ENCODE measurements at regions not wholly inside any gene's neighbourhood (a gene's known extent, or its start where the extent isn't known, plus 50 kb on each side); places are given as distances from the start of the nearest gene placed in this dataset.

GRCh38 chr7:132666774-132667172, 90.5 kb upstream of the PLXNA4 start:
- no peak for TF ChIP-seq POLR2AphosphoS5 (IDR thresholded peaks at IDR 0.05; ENCODE audit: low read depth, low read length)
- TF ChIP-seq RAD21 (IDR thresholded peaks at IDR 0.05; ENCODE audit: low read depth) = no peak
- TF ChIP-seq, protein P1, sequence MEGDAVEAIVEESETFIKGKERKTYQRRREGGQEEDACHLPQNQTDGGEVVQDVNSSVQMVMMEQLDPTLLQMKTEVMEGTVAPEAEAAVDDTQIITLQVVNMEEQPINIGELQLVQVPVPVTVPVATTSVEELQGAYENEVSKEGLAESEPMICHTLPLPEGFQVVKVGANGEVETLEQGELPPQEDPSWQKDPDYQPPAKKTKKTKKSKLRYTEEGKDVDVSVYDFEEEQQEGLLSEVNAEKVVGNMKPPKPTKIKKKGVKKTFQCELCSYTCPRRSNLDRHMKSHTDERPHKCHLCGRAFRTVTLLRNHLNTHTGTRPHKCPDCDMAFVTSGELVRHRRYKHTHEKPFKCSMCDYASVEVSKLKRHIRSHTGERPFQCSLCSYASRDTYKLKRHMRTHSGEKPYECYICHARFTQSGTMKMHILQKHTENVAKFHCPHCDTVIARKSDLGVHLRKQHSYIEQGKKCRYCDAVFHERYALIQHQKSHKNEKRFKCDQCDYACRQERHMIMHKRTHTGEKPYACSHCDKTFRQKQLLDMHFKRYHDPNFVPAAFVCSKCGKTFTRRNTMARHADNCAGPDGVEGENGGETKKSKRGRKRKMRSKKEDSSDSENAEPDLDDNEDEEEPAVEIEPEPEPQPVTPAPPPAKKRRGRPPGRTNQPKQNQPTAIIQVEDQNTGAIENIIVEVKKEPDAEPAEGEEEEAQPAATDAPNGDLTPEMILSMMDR (IDR thresholded peaks at IDR 0.05 in 2 of 3, conservative IDR thresholded peaks at IDR 0.05 in 1 of 3; ENCODE audit: borderline replicate concordance in 1 of 3, insufficient read depth in 1 of 3, low read depth in 2 of 3, low read length in 2 of 3) = no peak
- TF ChIP-seq POLR2A (IDR thresholded peaks at IDR 0.05; ENCODE audit: borderline replicate concordance, extremely low read depth, insufficient read depth, insufficient read length) = no peak
- TF ChIP-seq EZH2 (IDR thresholded peaks at IDR 0.05) = no peak
- TF ChIP-seq MAX (IDR thresholded peaks at IDR 0.05) = no peak
